ENCODE measurements at regions not wholly inside any gene's neighbourhood (a gene's known extent, or its start where the extent isn't known, plus 50 kb on each side); places are given as distances from the start of the nearest gene placed in this dataset.
"Not testable (repeated sequence)": the region's sequence is repeated elsewhere in the genome, so short reads cannot be mapped to it uniquely, and the experiment has no call there.

DNA sequence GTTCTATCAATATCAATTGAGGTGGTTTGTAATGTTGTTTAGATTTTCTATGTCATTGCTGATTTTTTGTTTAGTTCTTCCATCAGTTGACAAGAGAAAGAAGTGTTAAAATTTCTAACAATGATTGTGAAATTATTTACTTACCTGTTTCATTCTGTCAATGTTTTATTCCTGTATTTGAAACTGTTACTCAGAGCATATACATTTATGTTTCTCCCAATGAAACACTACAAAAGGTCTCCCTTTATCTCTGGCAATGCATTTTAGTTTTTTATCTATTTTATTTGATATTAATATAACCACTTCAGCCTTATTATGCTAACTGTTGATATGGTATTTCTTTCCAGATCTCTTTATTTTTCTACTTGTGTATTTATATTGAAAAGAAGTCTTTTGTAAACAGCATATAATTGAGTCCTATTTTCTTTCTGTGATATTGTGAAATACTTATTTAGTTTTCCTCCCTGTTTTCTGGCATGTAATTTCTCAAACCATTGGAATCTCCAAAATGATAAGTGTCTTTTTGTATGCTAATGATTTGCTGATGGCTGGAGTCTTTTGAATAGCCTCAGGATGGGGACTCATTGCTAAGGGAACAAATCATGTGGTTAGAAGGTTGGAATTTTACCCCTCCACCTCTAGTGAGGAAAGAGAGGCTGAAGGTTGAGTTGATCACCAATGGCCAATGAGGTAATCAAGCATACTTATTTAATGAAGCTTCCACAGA is 122.0 kb downstream of the ADSS2 start:
- H3K9me3 ChIP-seq = no peaks in the 10 kb centered on the region
- no peaks in the 10 kb centered on the region for H3K27me3 ChIP-seq
- H3K4me1 ChIP-seq = peaks cover 0 to 3% of the 10 kb centered on the region in 2 donors
- no peaks in the 10 kb centered on the region for H3K36me3 ChIP-seq
- no peak overlapping the region for H3K27ac ChIP-seq
- no peak overlapping the region for H3K4me3 ChIP-seq
- no peak for DNase-seq (ENCODE audit: low spot score in 2 of 2)
- intact Hi-C loops (cut with DNase I) = no loop called here
- TF ChIP-seq, protein P1, sequence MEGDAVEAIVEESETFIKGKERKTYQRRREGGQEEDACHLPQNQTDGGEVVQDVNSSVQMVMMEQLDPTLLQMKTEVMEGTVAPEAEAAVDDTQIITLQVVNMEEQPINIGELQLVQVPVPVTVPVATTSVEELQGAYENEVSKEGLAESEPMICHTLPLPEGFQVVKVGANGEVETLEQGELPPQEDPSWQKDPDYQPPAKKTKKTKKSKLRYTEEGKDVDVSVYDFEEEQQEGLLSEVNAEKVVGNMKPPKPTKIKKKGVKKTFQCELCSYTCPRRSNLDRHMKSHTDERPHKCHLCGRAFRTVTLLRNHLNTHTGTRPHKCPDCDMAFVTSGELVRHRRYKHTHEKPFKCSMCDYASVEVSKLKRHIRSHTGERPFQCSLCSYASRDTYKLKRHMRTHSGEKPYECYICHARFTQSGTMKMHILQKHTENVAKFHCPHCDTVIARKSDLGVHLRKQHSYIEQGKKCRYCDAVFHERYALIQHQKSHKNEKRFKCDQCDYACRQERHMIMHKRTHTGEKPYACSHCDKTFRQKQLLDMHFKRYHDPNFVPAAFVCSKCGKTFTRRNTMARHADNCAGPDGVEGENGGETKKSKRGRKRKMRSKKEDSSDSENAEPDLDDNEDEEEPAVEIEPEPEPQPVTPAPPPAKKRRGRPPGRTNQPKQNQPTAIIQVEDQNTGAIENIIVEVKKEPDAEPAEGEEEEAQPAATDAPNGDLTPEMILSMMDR (IDR thresholded peaks at IDR 0.05) = no peak

DNA sequence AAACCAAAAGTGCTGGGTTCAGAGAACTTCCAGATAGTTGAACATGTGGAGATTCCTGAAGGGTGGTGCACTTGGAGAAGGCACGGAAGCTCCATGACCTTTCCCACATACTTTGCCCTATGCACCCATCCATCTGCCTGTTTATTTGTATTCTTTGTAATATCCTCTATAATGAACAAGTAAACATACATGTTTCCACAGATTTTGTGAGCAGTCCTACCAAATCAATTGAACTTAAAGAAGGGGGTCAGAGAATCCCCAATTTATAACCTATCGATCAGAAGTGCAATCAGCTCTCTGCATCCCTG is 121.4 kb downstream of the ADSS2 start:
- Histone ChIP-seq H3K27me3 (no peaks in the 10 kb centered on the region), H3K9me3 (no peaks in the 10 kb centered on the region), H3K36me3 (no peaks in the 10 kb centered on the region), H3K27ac (no peak overlapping the region), H3K4me3 (no peak overlapping the region), H3K4me1 (no peaks in the 10 kb centered on the region)
- intact Hi-C loops (cut with DNase I) = no loop called here
- TF ChIP-seq, protein P1 (IDR thresholded peaks at IDR 0.05) = no peak
- no peak for DNase-seq (ENCODE audit: low spot score in 2 of 2)

DNA sequence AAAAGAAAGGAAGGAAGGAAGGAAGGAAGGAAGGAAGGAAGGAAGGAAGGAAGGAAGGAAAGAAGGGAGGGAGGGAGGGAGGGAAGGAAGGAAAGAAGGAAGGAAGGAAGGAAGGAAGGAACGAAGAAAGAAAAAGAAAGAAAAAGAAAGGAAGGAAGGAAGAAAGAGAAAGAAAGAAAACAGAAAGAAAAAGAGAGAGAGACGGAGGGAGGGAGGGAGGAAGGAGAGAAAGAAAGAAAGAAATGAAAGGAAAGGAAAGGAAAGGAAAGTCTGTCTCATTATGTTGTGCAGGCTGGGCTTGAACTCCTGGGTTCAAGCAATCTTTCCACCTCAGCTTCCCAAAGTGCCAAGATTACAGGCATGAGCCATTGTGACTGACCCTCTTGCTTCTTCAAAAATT is 118.9 kb downstream of the ADSS2 start:
- H3K4me1 ChIP-seq; H3K9me3 ChIP-seq; H3K36me3 ChIP-seq; intact Hi-C loops (cut with DNase I); DNase-seq (ENCODE audit: low spot score in 2 of 2); H3K4me3 ChIP-seq; H3K27ac ChIP-seq; H3K27me3 ChIP-seq: not testable (repeated sequence)

DNA sequence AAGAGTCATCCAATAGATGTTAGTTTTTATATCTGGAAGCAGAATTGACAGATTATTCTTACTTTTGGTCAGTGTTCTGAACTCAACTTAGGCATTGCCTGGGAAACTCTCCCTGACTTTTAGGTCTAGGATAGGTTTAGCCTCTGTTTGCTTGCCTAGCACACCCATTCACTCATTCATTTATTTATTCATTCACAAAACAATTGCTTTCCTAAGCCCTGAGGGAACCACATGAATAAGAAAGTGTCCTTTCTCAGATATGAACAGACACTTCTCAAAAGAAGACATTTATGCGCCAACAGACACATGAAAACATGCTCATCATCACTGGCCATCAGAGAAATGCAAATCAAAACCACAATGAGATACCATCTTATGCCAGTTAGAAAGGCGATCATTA is 117.4 kb downstream of the ADSS2 start:
- H3K36me3 ChIP-seq; intact Hi-C loops (cut with DNase I); H3K9me3 ChIP-seq; DNase-seq (ENCODE audit: low spot score in 2 of 2); H3K27ac ChIP-seq; H3K4me1 ChIP-seq; H3K27me3 ChIP-seq; H3K4me3 ChIP-seq: not testable (repeated sequence)

DNA sequence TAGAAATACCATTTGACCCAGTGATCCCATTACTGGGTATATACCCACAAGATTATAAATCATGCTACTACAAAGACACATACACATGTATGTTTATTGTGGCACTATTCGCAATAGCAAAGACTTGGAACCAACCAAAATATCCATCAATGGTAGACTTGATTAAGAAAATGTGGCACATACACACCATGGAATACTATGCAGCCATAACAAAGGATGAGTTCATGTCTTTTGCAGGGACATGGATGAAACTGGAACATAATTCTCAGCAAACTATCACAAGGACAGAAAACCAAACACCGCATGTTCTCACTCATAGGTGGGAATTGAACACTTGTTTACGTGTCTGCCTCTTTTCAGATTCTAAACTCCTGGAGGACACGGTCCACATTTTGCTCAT is 116.9 kb downstream of the ADSS2 start:
- DNase-seq (ENCODE audit: low spot score in 2 of 2); H3K4me1 ChIP-seq; H3K4me3 ChIP-seq; H3K9me3 ChIP-seq; H3K27ac ChIP-seq; intact Hi-C loops (cut with DNase I); H3K36me3 ChIP-seq; H3K27me3 ChIP-seq: not testable (repeated sequence)

DNA sequence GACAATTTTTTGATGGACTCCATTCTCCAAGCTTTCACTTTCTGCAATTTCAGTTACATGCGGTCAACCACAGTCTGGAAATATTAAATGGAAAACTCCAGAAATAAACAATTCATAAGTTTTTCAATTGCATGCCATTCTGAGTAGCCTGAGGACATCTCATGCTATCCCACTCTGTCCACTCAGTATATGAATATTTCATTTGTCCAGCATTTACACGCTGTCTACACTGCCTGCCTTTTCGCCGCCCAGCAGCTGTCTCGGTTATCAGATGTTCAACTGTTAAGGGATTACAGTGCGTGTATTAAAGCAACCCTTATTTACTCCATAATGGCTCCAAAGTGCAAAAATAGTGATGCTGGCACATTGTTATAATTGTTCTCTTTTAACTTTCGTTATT is 116.3 kb downstream of the ADSS2 start:
- intact Hi-C loops (cut with DNase I) = no loop called here
- H3K36me3 ChIP-seq = no peaks in the 10 kb centered on the region
- no peak overlapping the region for H3K27ac ChIP-seq
- H3K4me3 ChIP-seq = no peak overlapping the region
- TF ChIP-seq, protein P1 (IDR thresholded peaks at IDR 0.05) = no peak
- no peaks in the 10 kb centered on the region for H3K4me1 ChIP-seq
- H3K27me3 ChIP-seq = no peaks in the 10 kb centered on the region
- no peaks in the 10 kb centered on the region for H3K9me3 ChIP-seq
- DNase-seq (ENCODE audit: low spot score in 2 of 2) = no peak

DNA sequence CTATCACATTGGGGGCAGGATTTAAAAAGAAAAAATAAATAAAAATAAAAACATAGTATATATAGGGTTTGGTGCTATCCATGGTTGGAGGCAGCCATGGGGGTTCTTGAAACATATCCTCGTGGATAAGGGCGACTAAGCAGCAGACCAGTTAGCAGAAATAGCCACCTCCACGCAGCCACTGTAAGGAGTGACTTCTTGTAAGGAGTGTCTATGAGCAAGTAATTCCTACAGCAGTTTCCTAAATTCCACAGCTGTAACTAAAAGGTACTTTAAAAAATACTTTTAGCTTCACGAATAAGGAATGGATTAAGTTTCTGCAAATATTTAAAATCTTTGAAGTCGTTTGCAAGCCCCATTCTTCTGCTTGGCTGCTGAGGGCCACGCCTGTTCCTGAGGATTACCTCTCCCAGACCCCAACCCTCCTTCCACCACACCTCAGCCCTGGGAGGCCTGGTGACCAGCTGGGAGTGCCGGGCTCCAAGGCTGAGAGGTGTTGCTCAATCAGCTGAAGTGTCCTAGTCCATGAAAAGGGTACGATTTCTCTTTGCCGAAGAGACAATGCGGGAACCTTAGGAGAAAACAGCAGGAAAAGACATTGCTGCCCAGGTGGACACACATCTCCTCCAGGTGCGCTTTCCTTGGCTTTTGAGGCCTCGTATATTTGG is 115.3 kb downstream of the ADSS2 start:
- Histone ChIP-seq H3K36me3 (no peaks in the 10 kb centered on the region), H3K4me1 (no peaks in the 10 kb centered on the region), H3K4me3 (no peak overlapping the region), H3K27me3 (no peaks in the 10 kb centered on the region), H3K27ac (no peak overlapping the region), H3K9me3 (no peaks in the 10 kb centered on the region)
- TF ChIP-seq, protein P1 (IDR thresholded peaks at IDR 0.05) = no peak
- no peak for DNase-seq (ENCODE audit: low spot score in 2 of 2)
- intact Hi-C loops (cut with DNase I) = no loop called here
